Vagina (tissue), 2 donors: ENCODE measurements at regions not wholly inside any gene's neighbourhood (a gene's known extent, or its start where the extent isn't known, plus 50 kb on each side); places are given as distances from the start of the nearest gene placed in this dataset.

Experiments
- DNase-seq, 2 donors: peaks; one replicate each; pipeline ENCODE4 v3.0.0-alpha.2; 2017; ENCODE audit errors: extremely low spot score in 2 of 2
- H3K27ac ChIP-seq: fragments of 200-600 bp; sonication (generic); one replicate; pipeline ENCODE4 v1.5.1; 2019
- H3K27me3 ChIP-seq: fragments of 200-600 bp; sonication (generic); one replicate; pipeline ENCODE4 v1.5.1; 2019
- H3K36me3 ChIP-seq, 2 donors: fragments of 200-600 bp; sonication (generic); one replicate each; pipeline ENCODE4 v1.5.1; 2017 to 2019
- H3K4me1 ChIP-seq: fragments of 200-600 bp; sonication (generic); one replicate; pipeline ENCODE4 v1.5.1; 2019
- H3K4me3 ChIP-seq, 2 donors: fragments of 200-600 bp; sonication (generic); 1 replicate in 1 of 2; 2 replicates in 1 of 2; pipeline ENCODE4 v1.5.1; 2016 to 2019
- H3K9me3 ChIP-seq: fragments of 200-600 bp; sonication (generic); one replicate; pipeline ENCODE4 v1.5.1; 2019
- CTCF ChIP-seq, 3 experiments: fragments of 450-650 bp in 2 of 3; fragments of 200-600 bp in 1 of 3; sonication (generic) in 1 of 3; IDR thresholded peaks; one replicate each; pipeline ENCODE4 v1.5.1; 2017 to 2019; ENCODE audit warnings: antibody characterized with exemption in 3 of 3, mild to moderate bottlenecking in 2 of 3, moderate library complexity in 2 of 3
- POLR2A ChIP-seq, 2 donors: fragments of 450-650 bp; IDR thresholded peaks; one replicate each; pipeline ENCODE4 v1.6.1; 2017; ENCODE audit warnings: antibody characterized with exemption in 2 of 2, mild to moderate bottlenecking in 2 of 2, moderate library complexity in 2 of 2
- POLR2AphosphoS5 ChIP-seq, 2 donors: sonication (generic); formaldehyde crosslinking; IDR thresholded peaks; one replicate each; pipeline ENCODE4 v1.9.0; 2017; ENCODE audit warnings: antibody characterized with exemption in 2 of 2, mild to moderate bottlenecking in 2 of 2, low read depth in 1 of 2; ENCODE audit not compliant: insufficient read depth in 1 of 2
- intact Hi-C: fragments of 100-400 bp; cut with DNase I; formaldehyde crosslinking; loops from one replicate; pipeline ENCODE4 v1.15.1; 2023

GRCh38 chr5:17087035-17087434 is 130.4 kb upstream of the BASP1 start:
- no peaks in the 10 kb centered on the region for H3K9me3 ChIP-seq
- intact Hi-C loops, result no loop called here
- H3K4me3 ChIP-seq, result no peak overlapping the region
- no peaks in the 10 kb centered on the region for H3K36me3 ChIP-seq
- no peaks in the 10 kb centered on the region for H3K27me3 ChIP-seq
- DNase-seq, result no peak
- H3K4me1 ChIP-seq, result no peaks in the 10 kb centered on the region
- TF ChIP-seq POLR2AphosphoS5 (IDR thresholded peaks at IDR 0.05; ENCODE audit: insufficient read depth in 1 of 2, low read depth in 1 of 2) (no peak), CTCF (IDR thresholded peaks at IDR 0.05) (no peak), POLR2A (IDR thresholded peaks at IDR 0.05) (no peak)
- H3K27ac ChIP-seq, result no peak overlapping the region

- Histone ChIP-seq H3K4me1 (no peaks in the 10 kb centered on the region), H3K4me3 (no peak overlapping the region), H3K27ac (no peak overlapping the region), H3K9me3 (no peaks in the 10 kb centered on the region), H3K27me3 (no peaks in the 10 kb centered on the region), H3K36me3 (no peaks in the 10 kb centered on the region)
- intact Hi-C loops, result no loop called here
- no peak for DNase-seq
- TF ChIP-seq CTCF (IDR thresholded peaks at IDR 0.05), result no peak
- TF ChIP-seq POLR2A (IDR thresholded peaks at IDR 0.05), result no peak
- no peak for TF ChIP-seq POLR2AphosphoS5 (IDR thresholded peaks at IDR 0.05; ENCODE audit: insufficient read depth in 1 of 2, low read depth in 1 of 2)
Measured at GRCh38 chr5:17088051-17088450, 129.4 kb upstream of the BASP1 start.

GRCh38 chr5:17089001-17089400 is 128.4 kb upstream of the BASP1 start:
- DNase-seq, result no peak
- no peaks in the 10 kb centered on the region for H3K9me3 ChIP-seq
- no peaks in the 10 kb centered on the region for H3K36me3 ChIP-seq
- no peak overlapping the region for H3K27ac ChIP-seq
- H3K4me1 ChIP-seq, result no peaks in the 10 kb centered on the region
- TF ChIP-seq CTCF (IDR thresholded peaks at IDR 0.05) (no peak), POLR2AphosphoS5 (IDR thresholded peaks at IDR 0.05; ENCODE audit: insufficient read depth in 1 of 2, low read depth in 1 of 2) (no peak), POLR2A (IDR thresholded peaks at IDR 0.05) (no peak)
- no peaks in the 10 kb centered on the region for H3K27me3 ChIP-seq
- intact Hi-C loops, result no loop called here
- no peak overlapping the region for H3K4me3 ChIP-seq

- no peak overlapping the region for H3K27ac ChIP-seq
- no peaks in the 10 kb centered on the region for H3K9me3 ChIP-seq
- no peaks in the 10 kb centered on the region for H3K4me1 ChIP-seq
- no peak overlapping the region for H3K4me3 ChIP-seq
- no peak for TF ChIP-seq POLR2AphosphoS5 (IDR thresholded peaks at IDR 0.05; ENCODE audit: insufficient read depth in 1 of 2, low read depth in 1 of 2)
- no peak for TF ChIP-seq CTCF (IDR thresholded peaks at IDR 0.05)
- TF ChIP-seq POLR2A (IDR thresholded peaks at IDR 0.05), result no peak
- no peaks in the 10 kb centered on the region for H3K36me3 ChIP-seq
- DNase-seq, result no peak
- intact Hi-C loops, result no loop called here
- no peaks in the 10 kb centered on the region for H3K27me3 ChIP-seq
Measured at GRCh38 chr5:17089690-17090089, 127.7 kb upstream of the BASP1 start.

- H3K27me3 ChIP-seq, result no peaks in the 10 kb centered on the region
- no peak overlapping the region for H3K27ac ChIP-seq
- TF ChIP-seq POLR2AphosphoS5 (IDR thresholded peaks at IDR 0.05; ENCODE audit: insufficient read depth in 1 of 2, low read depth in 1 of 2) (no peak), POLR2A (IDR thresholded peaks at IDR 0.05) (no peak), CTCF (IDR thresholded peaks at IDR 0.05) (no peak)
- H3K4me3 ChIP-seq, result no peak overlapping the region
- no peaks in the 10 kb centered on the region for H3K36me3 ChIP-seq
- no peaks in the 10 kb centered on the region for H3K9me3 ChIP-seq
- H3K4me1 ChIP-seq, result no peaks in the 10 kb centered on the region
- intact Hi-C loops, result no loop called here
- DNase-seq, result no peak
Measured at GRCh38 chr5:17090839-17091238, 126.6 kb upstream of the BASP1 start.
